OCI-LY1 (cell line): ENCODE measurements at regions not wholly inside any gene's neighbourhood (a gene's known extent, or its start where the extent isn't known, plus 50 kb on each side); places are given as distances from the start of the nearest gene placed in this dataset.

Source experiments
- H2AFZ ChIP-seq: fragments of 200-600 bp; sonication (generic), shearing (Covaris generic); 2 replicates; pipeline ENCODE4 v1.6.0; 2014; ENCODE audit warnings: antibody characterized with exemption, mild to moderate bottlenecking, low read length
- H3F3A ChIP-seq: fragments of 200-600 bp; sonication (generic), shearing (Covaris generic); 2 replicates; pipeline ENCODE4 v1.6.0; 2014; ENCODE audit warnings: mild to moderate bottlenecking, antibody characterized with exemption, low read length, moderate library complexity; ENCODE audit not compliant: insufficient read depth
- H3K27ac ChIP-seq: fragments of 200-600 bp; sonication (generic); 2 replicates; pipeline ENCODE4 v1.5.1; 2014; ENCODE audit warnings: low read length, mixed run types, mild to moderate bottlenecking, low read depth; ENCODE audit not compliant: poor library complexity, severe bottlenecking
- H3K27me3 ChIP-seq: fragments of 200-600 bp; sonication (generic); 2 replicates; pipeline ENCODE4 v1.6.0; 2014; ENCODE audit warnings: antibody characterized with exemption, mild to moderate bottlenecking, low read length, moderate library complexity; ENCODE audit not compliant: insufficient read depth
- H3K36me3 ChIP-seq: fragments of 200-600 bp; sonication (generic); 2 replicates; pipeline ENCODE4 v1.6.1; 2014; ENCODE audit warnings: mild to moderate bottlenecking, antibody characterized with exemption, low read length, moderate library complexity, mixed read lengths; ENCODE audit not compliant: insufficient read depth
- H3K4me1 ChIP-seq: fragments of 200-600 bp; sonication (generic); 2 replicates; pipeline ENCODE4 v1.5.1; 2014; ENCODE audit warnings: mild to moderate bottlenecking, low read length, moderate library complexity; ENCODE audit not compliant: insufficient read depth, severe bottlenecking
- H3K4me2 ChIP-seq: fragments of 200-600 bp; sonication (generic), shearing (Covaris generic); 2 replicates; pipeline ENCODE4 v1.6.1; 2014; ENCODE audit warnings: low read length
- H3K4me3 ChIP-seq: fragments of 200-600 bp; sonication (generic); 2 replicates; pipeline ENCODE4 v1.5.1; 2014; ENCODE audit warnings: low read length, low read depth, mild to moderate bottlenecking, mixed read lengths; ENCODE audit not compliant: poor library complexity, severe bottlenecking
- H3K79me2 ChIP-seq: fragments of 200-600 bp; shearing (Covaris generic); 2 replicates; pipeline ENCODE4 v1.6.1; 2016; ENCODE audit warnings: mixed run types, low read length, mixed read lengths; ENCODE audit not compliant: insufficient read depth
- H3K9ac ChIP-seq: fragments of 200-600 bp; sonication (generic), shearing (Covaris generic); 2 replicates; pipeline ENCODE4 v1.6.1; 2014; ENCODE audit warnings: mild to moderate bottlenecking, low read length, mixed read lengths
- H3K9me2 ChIP-seq: fragments of 200-600 bp; sonication (generic), shearing (Covaris generic); 2 replicates; pipeline ENCODE4 v1.6.1; 2014; ENCODE audit warnings: low read depth, mild to moderate bottlenecking, low read length, mixed read lengths
- H3K9me3 ChIP-seq: fragments of 200-600 bp; shearing (Covaris generic); 2 replicates; pipeline ENCODE4 v1.6.1; 2014; ENCODE audit warnings: low read length, mixed read lengths
- H4K20me1 ChIP-seq: fragments of 200-600 bp; sonication (generic), shearing (Covaris generic); 2 replicates; pipeline ENCODE4 v1.6.0; 2016; ENCODE audit warnings: mild to moderate bottlenecking, low read length; ENCODE audit not compliant: insufficient read depth
- CTCF ChIP-seq: fragments of 200-600 bp; sonication (generic), shearing (Covaris generic); IDR thresholded peaks from 2 replicates; pipeline ENCODE4 v1.5.1; 2017; ENCODE audit warnings: mild to moderate bottlenecking, antibody characterized with exemption, low read length, moderate library complexity, mixed read lengths
- EZH2 ChIP-seq: fragments of 200-600 bp; sonication (generic), shearing (Covaris generic); IDR thresholded peaks from 2 replicates; pipeline ENCODE4 v1.8.0; 2017; ENCODE audit warnings: borderline replicate concordance, mixed run types, mild to moderate bottlenecking, antibody characterized with exemption, low read length, moderate library complexity, mixed read lengths

GRCh38 chr20:7362601-7363000, 577.7 kb downstream of the HAO1 start:
- H3K9me3 ChIP-seq, result no peaks in the 10 kb centered on the region
- no peak overlapping the region for H3K4me2 ChIP-seq
- H3K27me3 ChIP-seq, result no peaks in the 10 kb centered on the region
- no peak for TF ChIP-seq CTCF
- no peak for TF ChIP-seq EZH2
- H3K27ac ChIP-seq, result no peak overlapping the region
- H3K4me1 ChIP-seq, result no peaks in the 10 kb centered on the region
- no peaks in the 10 kb centered on the region for H3K36me3 ChIP-seq
- no peaks in the 10 kb centered on the region for H3F3A ChIP-seq
- H2AFZ ChIP-seq, result no peak overlapping the region
- H3K9me2 ChIP-seq, result no peaks in the 10 kb centered on the region
- H3K4me3 ChIP-seq, result no peak overlapping the region
- H4K20me1 ChIP-seq, result no peaks in the 10 kb centered on the region
- H3K79me2 ChIP-seq, result no peaks in the 10 kb centered on the region
- no peak overlapping the region for H3K9ac ChIP-seq

DNA sequence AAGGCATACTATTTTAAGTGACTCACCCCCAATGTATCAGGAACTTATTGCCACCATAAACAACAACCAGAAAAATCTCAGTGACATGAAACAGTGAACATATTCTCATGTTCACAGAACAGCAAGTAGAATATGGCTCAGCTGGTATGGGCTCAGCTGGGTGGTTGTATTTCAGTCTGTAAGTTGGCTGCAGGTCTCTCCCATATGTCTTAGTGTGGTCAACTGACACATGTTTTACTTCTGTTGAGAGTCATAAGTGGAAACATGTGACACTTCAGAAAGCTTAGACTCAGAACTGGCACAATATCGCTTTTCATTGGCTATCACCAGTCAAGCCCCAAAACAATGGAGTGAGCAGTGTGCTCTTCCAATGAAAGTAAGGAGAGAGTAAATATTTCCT, 574.1 kb downstream of the HAO1 start:
- Histone ChIP-seq H3K4me2 (no peak overlapping the region), H3F3A (no peaks in the 10 kb centered on the region), H3K4me3 (no peak overlapping the region), H3K36me3 (no peaks in the 10 kb centered on the region), H3K4me1 (no peaks in the 10 kb centered on the region), H3K9me3 (no peaks in the 10 kb centered on the region), H2AFZ (no peak overlapping the region), H3K27ac (no peak overlapping the region), H3K79me2 (no peaks in the 10 kb centered on the region), H4K20me1 (no peaks in the 10 kb centered on the region), H3K27me3 (no peaks in the 10 kb centered on the region), H3K9ac (no peak overlapping the region), H3K9me2 (no peaks in the 10 kb centered on the region)
- TF ChIP-seq CTCF, result no peak
- TF ChIP-seq EZH2, result no peak

- no peak overlapping the region for H3K4me2 ChIP-seq
- TF ChIP-seq EZH2, result no peak
- no peak for TF ChIP-seq CTCF
- no peaks in the 10 kb centered on the region for H3K79me2 ChIP-seq
- no peaks in the 10 kb centered on the region for H3K9me2 ChIP-seq
- H3F3A ChIP-seq, result no peaks in the 10 kb centered on the region
- no peak overlapping the region for H3K9ac ChIP-seq
- no peaks in the 10 kb centered on the region for H3K9me3 ChIP-seq
- no peaks in the 10 kb centered on the region for H3K27me3 ChIP-seq
- no peak overlapping the region for H2AFZ ChIP-seq
- H3K4me3 ChIP-seq, result no peak overlapping the region
- H4K20me1 ChIP-seq, result no peaks in the 10 kb centered on the region
- H3K27ac ChIP-seq, result no peak overlapping the region
- no peaks in the 10 kb centered on the region for H3K36me3 ChIP-seq
- no peaks in the 10 kb centered on the region for H3K4me1 ChIP-seq
Measured at GRCh38 chr20:7371518-7372163, 568.6 kb downstream of the HAO1 start.
